HCT116 (cell line): ENCODE measurements at regions not wholly inside any gene's neighbourhood (a gene's known extent, or its start where the extent isn't known, plus 50 kb on each side); places are given as distances from the start of the nearest gene placed in this dataset.

ENCODE experiments used
- ATAC-seq: fragments of 200-7000 bp; cut with Tn5 transposase; 2 replicates; pipeline ENCODE4 v1.9.1; 2020; ENCODE audit warnings: mild to moderate bottlenecking, moderate library complexity
- BruUV-seq: library from RNA; stranded (reverse); fragments of 400-500 nt; replicated peaks from 2 replicates; lab custom pipeline; 2021; lab: Mats Ljungman, UMichigan
- CTCF ChIA-PET: fragments of 300-600 bp; sonication (Branson Sonifier 250); formaldehyde crosslinking; loops from one replicate; lab custom pipeline; 2021; ENCODE audit warnings: antibody characterized with exemption; lab: Charles Lee
- POLR2A ChIA-PET: fragments of 300-600, 350-600 bp; sonication (Branson Sonifier 250); formaldehyde crosslinking; loops from one replicate; lab custom pipeline; 2021; ENCODE audit warnings: antibody characterized with exemption; lab: Charles Lee
- RAD21 ChIA-PET, 2 experiments: fragments of 300-600 bp; sonication (Branson Sonifier 250); formaldehyde crosslinking; loops; one replicate each; lab custom pipeline; 2023; ENCODE audit warnings: low total read pairs in 2 of 2; ENCODE audit not compliant: uncharacterized antibody in 2 of 2, unreplicated experiment in 2 of 2, low non-redundant PET in 1 of 2; lab: Charles Lee
- DNase-seq: peaks from one replicate; pipeline ENCODE4 v3.0.0-alpha.2; 2010; ENCODE audit warnings: low read depth, low spot score
- H2AFZ ChIP-seq: fragments of 200-600 bp; shearing (Covaris generic), sonication (generic); 2 replicates; pipeline ENCODE4 v1.6.1; 2017; ENCODE audit warnings: low read depth, mixed run types, mixed read lengths, antibody characterized with exemption, low read length; ENCODE audit not compliant: poor library complexity, severe bottlenecking
- H3K27ac ChIP-seq: 2 replicates; pipeline ENCODE4 v1.5.1; 2012; ENCODE audit warnings: low read depth, low read length
- H3K27me3 ChIP-seq: fragments of 200-600 bp; sonication (generic); 2 replicates; pipeline ENCODE4 v1.6.1; 2016; ENCODE audit warnings: mixed run types, low read length, mixed read lengths; ENCODE audit not compliant: insufficient read depth
- H3K36me3 ChIP-seq, 2 experiments: fragments of 200-500 bp in 1 of 2; fragments of 200-600 bp in 1 of 2; sonication (Bioruptor generic) in 1 of 2; sonication (generic) in 1 of 2; 2 replicates each; pipeline versions ENCODE4 v1.5.1 to v1.6.1; 2014 to 2016; ENCODE audit warnings: low read length in 2 of 2, inconsistent platforms in 1 of 2, mixed read lengths in 1 of 2, mixed run types in 1 of 2; ENCODE audit not compliant: insufficient read depth in 2 of 2, control insufficient read depth in 1 of 2
- H3K4me1 ChIP-seq, 2 experiments: fragments of 200-600 bp in 1 of 2; sonication (generic) in 1 of 2; 2 replicates each; pipeline versions ENCODE4 v1.5.1 to v1.6.1; 2012 to 2017; ENCODE audit warnings: low read length in 2 of 2, inconsistent platforms in 1 of 2, mild to moderate bottlenecking in 1 of 2, mixed read lengths in 1 of 2, mixed run types in 1 of 2, moderate library complexity in 1 of 2; ENCODE audit not compliant: insufficient read depth in 2 of 2, control insufficient read depth in 1 of 2
- H3K4me2 ChIP-seq: fragments of 200-600 bp; sonication (generic); 2 replicates; pipeline ENCODE4 v1.6.1; 2017; ENCODE audit warnings: mixed run types, low read length, mixed read lengths
- H3K4me3 ChIP-seq, 2 experiments: fragments of 200-600 bp in 1 of 2; sonication (generic) in 1 of 2; replicated peaks in 1 of 2; 2 replicates each; pipeline ENCODE4 v1.5.1; 2011 to 2016; ENCODE audit warnings: low read length in 2 of 2, control low read depth in 1 of 2, low read depth in 1 of 2, mild to moderate bottlenecking in 1 of 2, mixed read lengths in 1 of 2, mixed run types in 1 of 2
- H3K79me2 ChIP-seq: fragments of 200-600 bp; sonication (generic); 2 replicates; pipeline ENCODE4 v1.6.1; 2017; ENCODE audit warnings: mild to moderate bottlenecking, mixed run types, low read length, moderate library complexity, mixed read lengths; ENCODE audit not compliant: insufficient read depth
- H3K9ac ChIP-seq: fragments of 200-600 bp; sonication (generic); 2 replicates; pipeline ENCODE4 v1.6.1; 2016; ENCODE audit warnings: low read length, mixed read lengths
- H3K9me2 ChIP-seq: fragments of 200-600 bp; sonication (generic), shearing (Covaris generic); 2 replicates; pipeline ENCODE4 v1.6.1; 2017; ENCODE audit warnings: mixed run types, mild to moderate bottlenecking, moderate library complexity; ENCODE audit not compliant: insufficient read depth
- H3K9me3 ChIP-seq, 2 experiments: fragments of 200-500 bp in 1 of 2; fragments of 200-600 bp in 1 of 2; sonication (Bioruptor generic) in 1 of 2; sonication (generic) in 1 of 2; 2 replicates each; pipeline ENCODE4 v1.6.1; 2014 to 2017; ENCODE audit warnings: low read length in 2 of 2, mixed read lengths in 2 of 2, inconsistent platforms in 1 of 2, low read depth in 1 of 2, mild to moderate bottlenecking in 1 of 2, mixed run types in 1 of 2, moderate library complexity in 1 of 2; ENCODE audit not compliant: control insufficient read depth in 1 of 2, insufficient read depth in 1 of 2
- H4K20me1 ChIP-seq: fragments of 200-600 bp; sonication (generic), shearing (Covaris generic); 2 replicates; pipeline ENCODE4 v1.6.1; 2017; ENCODE audit warnings: mixed run types, mild to moderate bottlenecking, moderate library complexity; ENCODE audit not compliant: insufficient read depth
- CEBPB ChIP-seq: IDR thresholded peaks from 2 replicates; pipeline ENCODE4 v1.6.1; 2012; ENCODE audit warnings: low read depth
- CTCF ChIP-seq, 3 experiments: fragments of 200-600 bp in 1 of 3; sonication (generic) in 1 of 3; IDR thresholded peaks in 2 of 3; conservative IDR thresholded peaks in 1 of 3; 2 replicates each; pipeline ENCODE4 v1.5.1; 2012 to 2017; ENCODE audit warnings: low read depth in 2 of 3, low read length in 2 of 3, antibody characterized with exemption in 1 of 3, borderline replicate concordance in 1 of 3, control low read depth in 1 of 3, mild to moderate bottlenecking in 1 of 3, mixed read lengths in 1 of 3, mixed run types in 1 of 3, moderate library complexity in 1 of 3; ENCODE audit not compliant: insufficient read depth in 1 of 3
- EGR1 ChIP-seq: IDR thresholded peaks from 2 replicates; pipeline ENCODE4 v1.6.1; 2012; ENCODE audit warnings: low read depth
- ELF1 ChIP-seq: IDR thresholded peaks from 2 replicates; pipeline ENCODE4 v1.6.1; 2012; ENCODE audit warnings: low read depth, borderline replicate concordance
- EZH2 ChIP-seq: fragments of 200-600 bp; sonication (generic); IDR thresholded peaks from 2 replicates; pipeline ENCODE4 v1.6.1; 2017; ENCODE audit warnings: antibody characterized with exemption, mixed run types
- EZH2phosphoT487 ChIP-seq: fragments of 200-600 bp; IDR thresholded peaks from 2 replicates; pipeline ENCODE4 v1.6.1; 2018; ENCODE audit warnings: antibody characterized with exemption, borderline replicate concordance
- FOSL1 ChIP-seq: IDR thresholded peaks from 2 replicates; pipeline ENCODE4 v1.6.1; 2012; ENCODE audit warnings: low read depth
- JUND ChIP-seq: IDR thresholded peaks from 2 replicates; pipeline ENCODE4 v1.6.1; 2012
- POLR2A ChIP-seq: IDR thresholded peaks from 2 replicates; pipeline ENCODE4 v1.7.0; 2011; ENCODE audit warnings: borderline replicate concordance; ENCODE audit not compliant: insufficient read depth, insufficient read length; ENCODE audit errors: extremely low read depth
- POLR2AphosphoS5 ChIP-seq: IDR thresholded peaks from 2 replicates; pipeline ENCODE4 v1.6.1; 2011; ENCODE audit warnings: mild to moderate bottlenecking, low read depth, low read length, moderate library complexity
- RAD21 ChIP-seq: IDR thresholded peaks from 2 replicates; pipeline ENCODE4 v1.6.1; 2012; ENCODE audit warnings: low read depth, mild to moderate bottlenecking
- REST ChIP-seq: IDR thresholded peaks from 2 replicates; pipeline ENCODE4 v1.6.1; 2012; ENCODE audit warnings: low read depth
- SP1 ChIP-seq: IDR thresholded peaks from 2 replicates; pipeline ENCODE4 v1.6.1; 2012; ENCODE audit warnings: low read depth
- SRF ChIP-seq: IDR thresholded peaks from 2 replicates; pipeline ENCODE4 v1.6.1; 2012; ENCODE audit warnings: low read depth
- TCF7L2 ChIP-seq: IDR thresholded peaks from 2 replicates; pipeline ENCODE4 v1.7.0; 2011; ENCODE audit warnings: borderline replicate concordance, inconsistent platforms; ENCODE audit not compliant: insufficient read depth, insufficient read length; ENCODE audit errors: extremely low read depth
- YY1 ChIP-seq: IDR thresholded peaks from 2 replicates; pipeline ENCODE4 v1.6.1; 2011; ENCODE audit warnings: low read length, low read depth, moderate library complexity, mild to moderate bottlenecking; ENCODE audit not compliant: insufficient replicate concordance; ENCODE audit errors: extremely low read depth
- ZBTB33 ChIP-seq: IDR thresholded peaks from 2 replicates; pipeline ENCODE4 v1.6.1; 2011; ENCODE audit warnings: mild to moderate bottlenecking, low read length, moderate library complexity; ENCODE audit not compliant: insufficient replicate concordance; ENCODE audit errors: extremely low read depth
- ZFX ChIP-seq: fragments of 450-650 bp; IDR thresholded peaks from 2 replicates; pipeline ENCODE4 v1.6.1; 2017
- ZNF274 ChIP-seq: fragments of 200-500 bp; sonication (Bioruptor generic); IDR thresholded peaks from 2 replicates; pipeline ENCODE4 v1.6.1; 2014; ENCODE audit warnings: mild to moderate bottlenecking, low read depth, low read length, inconsistent platforms
- intact Hi-C: fragments of 100-400 bp; cut with micrococcal nuclease; formaldehyde crosslinking; loops from 2 replicates; pipeline ENCODE4 v1.10.0; 2022

- no peak for TF ChIP-seq CTCF (IDR thresholded peaks at IDR 0.05 in 2 of 3, conservative IDR thresholded peaks at IDR 0.05 in 1 of 3; ENCODE audit: borderline replicate concordance in 1 of 3, insufficient read depth in 1 of 3, low read depth in 2 of 3, low read length in 2 of 3)
- no peak for TF ChIP-seq ELF1
- TF ChIP-seq EZH2: no peak
- no peak for TF ChIP-seq ZFX
- no peak for TF ChIP-seq SRF
- TF ChIP-seq TCF7L2: no peak
- TF ChIP-seq ZNF274: no peak
- no peak for TF ChIP-seq EGR1
- TF ChIP-seq SP1: no peak
- TF ChIP-seq, all 23 proteins: peak for 0
Measured at GRCh38 chr14:98748966-98749365, 523.0 kb downstream of the BCL11B start (continued).

- Histone ChIP-seq H2AFZ (no peak overlapping the region), H3K36me3 (no peaks in the 10 kb centered on the region), H3K27ac (no peak overlapping the region), H3K4me1 (no peaks in the 10 kb centered on the region), H3K4me2 (no peak overlapping the region), H3K79me2 (no peaks in the 10 kb centered on the region), H4K20me1 (no peaks in the 10 kb centered on the region), H3K9me3 (no peaks in the 10 kb centered on the region), H3K27me3 (no peaks in the 10 kb centered on the region), H3K9ac (no peak overlapping the region), H3K9me2 (no peaks in the 10 kb centered on the region), H3K4me3 (no peak overlapping the region)
- ChIA-PET RAD21 (no interaction called here), CTCF (no interaction called here), POLR2A (no interaction called here)
- no TSS peak for BruUV-seq
- no peak for DNase-seq
- intact Hi-C loops: no loop called here
- ATAC-seq: no peak
- TF ChIP-seq RAD21 (no peak), CEBPB (no peak), ELF1 (no peak), EGR1 (no peak), ZBTB33 (no peak), TCF7L2 (no peak), JUND (no peak), REST (no peak), FOSL1 (no peak), ZNF274 (no peak), YY1 (no peak), POLR2A (no peak), SRF (no peak), POLR2AphosphoS5 (no peak), EZH2phosphoT487 (no peak), SP1 (no peak), EZH2 (no peak)
Measured at GRCh38 chr14:98751110-98751509, 520.9 kb downstream of the BCL11B start.
